Keratinocyte (primary cell): ENCODE measurements at regions not wholly inside any gene's neighbourhood (a gene's known extent, or its start where the extent isn't known, plus 50 kb on each side); places are given as distances from the start of the nearest gene placed in this dataset.

Experiments used
- DNase-seq: peaks from one replicate; pipeline ENCODE4 v3.0.0-alpha.2; 2011; ENCODE audit warnings: low read depth, missing footprints, low spot score
- FAIRE-seq: peaks from 2 replicates; lab custom pipeline; 2011; peaks lifted over from hg19 to GRCh38; lab: Jason Lieb, UNC
- H2AFZ ChIP-seq: 2 replicates; pipeline ENCODE4 v1.6.0; 2012; ENCODE audit warnings: low read length, control low read depth, inconsistent platforms; ENCODE audit not compliant: control insufficient read depth
- H3K27ac ChIP-seq: 2 replicates; pipeline ENCODE4 v1.5.1; 2011; ENCODE audit warnings: low read length; ENCODE audit not compliant: control insufficient read depth, insufficient read depth
- H3K27me3 ChIP-seq: 3 replicates; pipeline ENCODE4 v1.6.0; 2011; ENCODE audit warnings: low read length; ENCODE audit not compliant: control insufficient read depth, insufficient read depth; ENCODE audit errors: extremely low read depth
- H3K36me3 ChIP-seq, 2 experiments: 2 replicates in 1 of 2; 3 replicates in 1 of 2; pipeline ENCODE4 v1.5.1; 2011; ENCODE audit warnings: low read length in 2 of 2, mild to moderate bottlenecking in 1 of 2; ENCODE audit not compliant: control insufficient read depth in 2 of 2, insufficient read depth in 2 of 2; ENCODE audit errors: extremely low read depth in 1 of 2
- H3K4me1 ChIP-seq: 3 replicates; pipeline ENCODE4 v1.5.1; 2011; ENCODE audit warnings: low read length; ENCODE audit not compliant: control insufficient read depth, insufficient read depth; ENCODE audit errors: extremely low read depth
- H3K4me2 ChIP-seq: 3 replicates; pipeline ENCODE4 v1.6.0; 2011; ENCODE audit warnings: low read depth, low read length; ENCODE audit not compliant: control insufficient read depth, insufficient read depth; ENCODE audit errors: extremely low read depth
- H3K4me3 ChIP-seq, 3 experiments: fragments of 200-600 bp in 1 of 3; sonication (generic) in 1 of 3; 2 replicates in 2 of 3; 3 replicates in 1 of 3; pipeline ENCODE4 v1.5.1; 2011 to 2016; ENCODE audit warnings: low read length in 3 of 3, mild to moderate bottlenecking in 3 of 3, control low read depth in 2 of 3, inconsistent platforms in 1 of 3, low read depth in 1 of 3, mixed read lengths in 1 of 3, mixed run types in 1 of 3, moderate library complexity in 1 of 3; ENCODE audit not compliant: control insufficient read depth in 2 of 3, insufficient read depth in 2 of 3; ENCODE audit errors: extremely low read depth in 1 of 3
- H3K79me2 ChIP-seq: 2 replicates; pipeline ENCODE4 v1.6.0; 2012; ENCODE audit warnings: low read length; ENCODE audit not compliant: control insufficient read depth, insufficient read depth
- H3K9ac ChIP-seq: 3 replicates; pipeline ENCODE4 v1.6.0; 2011; ENCODE audit warnings: low read length; ENCODE audit not compliant: control insufficient read depth, insufficient read depth; ENCODE audit errors: extremely low read depth
- H3K9me1 ChIP-seq: 3 replicates; pipeline ENCODE4 v1.6.0; 2011; ENCODE audit warnings: low read length; ENCODE audit not compliant: control insufficient read depth, insufficient read depth; ENCODE audit errors: extremely low read depth
- H3K9me3 ChIP-seq: 2 replicates; pipeline ENCODE4 v1.5.1; 2012; ENCODE audit warnings: low read depth, low read length; ENCODE audit not compliant: control insufficient read depth
- H4K20me1 ChIP-seq: 3 replicates; pipeline ENCODE4 v1.6.0; 2011; ENCODE audit warnings: low read length; ENCODE audit not compliant: control insufficient read depth, insufficient read depth; ENCODE audit errors: extremely low read depth
- CTCF ChIP-seq, 3 experiments: IDR thresholded peaks in 1 of 3; conservative IDR thresholded peaks in 1 of 3; optimal IDR thresholded peaks in 1 of 3; 2 replicates in 2 of 3; 3 replicates in 1 of 3; pipeline versions ENCODE3 to v1.5.1; 2011; ENCODE audit warnings: low read length in 3 of 3, mild to moderate bottlenecking in 3 of 3, moderate library complexity in 2 of 3, control low read depth in 1 of 3, inconsistent platforms in 1 of 3; ENCODE audit not compliant: insufficient read depth in 2 of 3; ENCODE audit errors: extremely low read depth in 1 of 3
- EZH2 ChIP-seq: IDR thresholded peaks from one replicate; pipeline ENCODE4 v1.6.1; 2012; ENCODE audit warnings: inconsistent platforms, mild to moderate bottlenecking, low read length, moderate library complexity
- dilution Hi-C: fragments of 300-500 bp; cut with MboI; formaldehyde crosslinking; loops from one replicate; pipeline ENCODE4 v1.7.0; 2020; ENCODE audit warnings: low sequenced_read_pairs; ENCODE audit not compliant: extremely low pct_ligation_motif_present

GRCh38 chrX:44093431-44093830 is 120.2 kb upstream of the NDP start:
- no peaks in the 10 kb centered on the region for H3K9me3 ChIP-seq
- no peak overlapping the region for H3K9ac ChIP-seq
- dilution Hi-C loops, result no loop called here
- H3K4me2 ChIP-seq, result no peak overlapping the region
- no peaks in the 10 kb centered on the region for H3K9me1 ChIP-seq
- no peaks in the 10 kb centered on the region for H3K36me3 ChIP-seq
- H3K27ac ChIP-seq, result no peak overlapping the region
- FAIRE-seq (no peak), DNase-seq (no peak)
- H2AFZ ChIP-seq, result no peak overlapping the region
- no peak for TF ChIP-seq EZH2
- no peak for TF ChIP-seq CTCF (optimal IDR thresholded peaks at IDR 0.05 in 1 of 3, IDR thresholded peaks at IDR 0.05 in 1 of 3, conservative IDR thresholded peaks at IDR 0.05 in 1 of 3; ENCODE audit: extremely low read depth in 1 of 3, insufficient read depth in 2 of 3, low read length in 3 of 3)
- H3K27me3 ChIP-seq, result no peaks in the 10 kb centered on the region
- no peaks in the 10 kb centered on the region for H4K20me1 ChIP-seq
- H3K79me2 ChIP-seq, result no peaks in the 10 kb centered on the region
- no peak overlapping the region for H3K4me3 ChIP-seq
- no peaks in the 10 kb centered on the region for H3K4me1 ChIP-seq

GRCh38 chrX:44092778-44093177 is 119.6 kb upstream of the NDP start:
- Histone ChIP-seq H3K9me3 (no peaks in the 10 kb centered on the region), H3K4me3 (no peak overlapping the region), H3K9me1 (no peaks in the 10 kb centered on the region), H3K4me2 (no peak overlapping the region), H3K4me1 (no peaks in the 10 kb centered on the region), H3K79me2 (no peaks in the 10 kb centered on the region), H2AFZ (no peak overlapping the region), H3K27ac (no peak overlapping the region), H3K9ac (no peak overlapping the region), H3K27me3 (no peaks in the 10 kb centered on the region), H3K36me3 (no peaks in the 10 kb centered on the region), H4K20me1 (no peaks in the 10 kb centered on the region)
- TF ChIP-seq EZH2 (no peak), CTCF (optimal IDR thresholded peaks at IDR 0.05 in 1 of 3, IDR thresholded peaks at IDR 0.05 in 1 of 3, conservative IDR thresholded peaks at IDR 0.05 in 1 of 3; ENCODE audit: extremely low read depth in 1 of 3, insufficient read depth in 2 of 3, low read length in 3 of 3) (no peak)
- FAIRE-seq (no peak), DNase-seq (no peak)
- dilution Hi-C loops, result no loop called here
